ENCODE measurements at regions not wholly inside any gene's neighbourhood (a gene's known extent, or its start where the extent isn't known, plus 50 kb on each side); places are given as distances from the start of the nearest gene placed in this dataset.

DNA sequence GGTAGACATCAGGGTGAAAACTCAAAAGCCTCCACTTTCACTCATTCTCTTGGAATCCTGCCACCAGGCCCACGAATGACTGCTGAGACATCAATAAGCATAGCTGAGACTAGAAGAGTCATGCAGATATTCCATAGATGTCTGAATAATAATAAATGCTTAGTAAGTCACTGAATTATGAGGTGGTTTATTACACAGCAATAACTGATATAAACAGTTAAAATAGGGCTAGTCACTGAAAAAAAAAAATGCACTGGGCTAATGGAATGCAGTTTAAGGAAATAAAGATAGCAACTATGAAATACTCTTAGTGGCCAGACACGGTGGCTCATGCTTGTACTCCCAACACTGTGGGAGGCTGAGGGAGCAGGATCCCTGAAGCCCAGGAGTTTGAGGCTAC lies 262.8 kb upstream of the CDH6 start:
- H3K9me3 ChIP-seq (ENCODE audit: low read depth) = no peaks in the 10 kb centered on the region
- H3K36me3 ChIP-seq = no peaks in the 10 kb centered on the region
- H3K27ac ChIP-seq = no peak overlapping the region
- H3K27me3 ChIP-seq = no peaks in the 10 kb centered on the region
- DNase-seq (ENCODE audit: low read depth in 1 of 2, low spot score in 1 of 2) = peak in 1 of 2 donors; percentile 6
- TF ChIP-seq, protein P1, sequence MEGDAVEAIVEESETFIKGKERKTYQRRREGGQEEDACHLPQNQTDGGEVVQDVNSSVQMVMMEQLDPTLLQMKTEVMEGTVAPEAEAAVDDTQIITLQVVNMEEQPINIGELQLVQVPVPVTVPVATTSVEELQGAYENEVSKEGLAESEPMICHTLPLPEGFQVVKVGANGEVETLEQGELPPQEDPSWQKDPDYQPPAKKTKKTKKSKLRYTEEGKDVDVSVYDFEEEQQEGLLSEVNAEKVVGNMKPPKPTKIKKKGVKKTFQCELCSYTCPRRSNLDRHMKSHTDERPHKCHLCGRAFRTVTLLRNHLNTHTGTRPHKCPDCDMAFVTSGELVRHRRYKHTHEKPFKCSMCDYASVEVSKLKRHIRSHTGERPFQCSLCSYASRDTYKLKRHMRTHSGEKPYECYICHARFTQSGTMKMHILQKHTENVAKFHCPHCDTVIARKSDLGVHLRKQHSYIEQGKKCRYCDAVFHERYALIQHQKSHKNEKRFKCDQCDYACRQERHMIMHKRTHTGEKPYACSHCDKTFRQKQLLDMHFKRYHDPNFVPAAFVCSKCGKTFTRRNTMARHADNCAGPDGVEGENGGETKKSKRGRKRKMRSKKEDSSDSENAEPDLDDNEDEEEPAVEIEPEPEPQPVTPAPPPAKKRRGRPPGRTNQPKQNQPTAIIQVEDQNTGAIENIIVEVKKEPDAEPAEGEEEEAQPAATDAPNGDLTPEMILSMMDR (IDR thresholded peaks at IDR 0.05; ENCODE audit: low read depth, low read length) = no peak
- no peaks in the 10 kb centered on the region for H3K4me1 ChIP-seq (ENCODE audit: low read depth)
- H3K4me3 ChIP-seq = no peak overlapping the region

GRCh38 chr5:30928956-30929355 lies 264.5 kb upstream of the CDH6 start:
- TF ChIP-seq, protein P1 (IDR thresholded peaks at IDR 0.05; ENCODE audit: low read depth, low read length) = no peak
- Histone ChIP-seq H3K4me1 (ENCODE audit: low read depth) (no peaks in the 10 kb centered on the region), H3K36me3 (no peaks in the 10 kb centered on the region), H3K27me3 (no peaks in the 10 kb centered on the region), H3K4me3 (no peak overlapping the region), H3K9me3 (ENCODE audit: low read depth) (no peaks in the 10 kb centered on the region), H3K27ac (no peak overlapping the region)
- no peak for DNase-seq (ENCODE audit: low read depth in 1 of 2, low spot score in 1 of 2)

GRCh38 chr5:30926218-30926617 lies 267.3 kb upstream of the CDH6 start:
- Histone ChIP-seq H3K27ac (no peak overlapping the region), H3K4me3 (no peak overlapping the region), H3K9me3 (ENCODE audit: low read depth) (no peaks in the 10 kb centered on the region), H3K27me3 (no peaks in the 10 kb centered on the region), H3K36me3 (no peaks in the 10 kb centered on the region), H3K4me1 (ENCODE audit: low read depth) (no peaks in the 10 kb centered on the region)
- TF ChIP-seq, protein P1 (IDR thresholded peaks at IDR 0.05; ENCODE audit: low read depth, low read length) = no peak
- no peak for DNase-seq (ENCODE audit: low read depth in 1 of 2, low spot score in 1 of 2)

DNA sequence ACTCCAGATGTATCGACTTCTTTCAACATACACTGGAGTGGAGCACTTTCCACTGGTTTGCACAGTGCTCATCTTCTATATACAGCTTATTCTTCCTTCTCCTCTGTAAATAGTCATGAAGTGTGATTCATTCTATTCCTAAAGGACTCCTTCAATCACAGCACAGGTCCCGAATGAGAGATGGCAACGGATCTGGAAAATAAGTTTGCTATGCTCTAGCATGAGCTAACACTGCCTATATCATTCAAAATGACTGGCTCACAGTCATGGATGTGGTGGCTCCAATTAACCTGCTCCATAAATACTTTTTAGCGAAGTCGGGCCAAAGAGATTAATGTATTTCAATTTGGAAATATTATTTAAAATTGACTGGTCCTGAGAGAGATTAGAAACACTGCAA lies 272.1 kb upstream of the CDH6 start:
- Histone ChIP-seq H3K4me1 (ENCODE audit: low read depth) (no peaks in the 10 kb centered on the region), H3K36me3 (no peaks in the 10 kb centered on the region), H3K27ac (no peak overlapping the region), H3K9me3 (ENCODE audit: low read depth) (no peaks in the 10 kb centered on the region), H3K27me3 (no peaks in the 10 kb centered on the region), H3K4me3 (no peak overlapping the region)
- TF ChIP-seq, protein P1 (IDR thresholded peaks at IDR 0.05; ENCODE audit: low read depth, low read length) = no peak
- no peak for DNase-seq (ENCODE audit: low read depth in 1 of 2, low spot score in 1 of 2)

DNA sequence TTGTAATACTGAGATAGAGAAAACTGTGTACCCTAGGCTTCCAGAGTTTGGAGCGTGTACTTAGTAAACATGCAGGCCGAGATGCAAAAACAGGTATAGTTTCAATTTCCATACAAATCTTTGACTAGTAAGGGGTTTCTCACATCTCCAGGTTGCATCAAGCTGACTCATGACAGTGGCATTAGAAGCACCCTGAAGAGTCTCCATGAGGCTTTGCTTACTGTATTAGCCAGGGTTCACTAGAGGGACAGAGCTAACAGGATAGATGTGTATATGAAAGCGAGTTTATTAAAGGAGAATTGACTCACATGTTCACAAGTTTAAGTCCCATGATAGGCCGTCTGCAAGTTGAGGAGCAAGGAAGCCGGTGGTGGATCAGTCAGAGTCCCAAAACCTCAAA lies 275.3 kb upstream of the CDH6 start:
- Histone ChIP-seq H3K4me1 (ENCODE audit: low read depth) (no peaks in the 10 kb centered on the region), H3K4me3 (no peak overlapping the region), H3K9me3 (ENCODE audit: low read depth) (no peaks in the 10 kb centered on the region), H3K36me3 (no peaks in the 10 kb centered on the region), H3K27me3 (no peaks in the 10 kb centered on the region), H3K27ac (no peak overlapping the region)
- DNase-seq (ENCODE audit: low read depth in 1 of 2, low spot score in 1 of 2) = peak in 1 of 2 donors; percentile 0
- TF ChIP-seq, protein P1 (IDR thresholded peaks at IDR 0.05; ENCODE audit: low read depth, low read length) = no peak

- no peaks in the 10 kb centered on the region for H3K27me3 ChIP-seq
- no peaks in the 10 kb centered on the region for H3K9me3 ChIP-seq (ENCODE audit: low read depth)
- H3K36me3 ChIP-seq = no peaks in the 10 kb centered on the region
- H3K4me3 ChIP-seq = no peak overlapping the region
- TF ChIP-seq, protein P1 (IDR thresholded peaks at IDR 0.05; ENCODE audit: low read depth, low read length) = no peak
- no peak for DNase-seq (ENCODE audit: low read depth in 1 of 2, low spot score in 1 of 2)
- H3K4me1 ChIP-seq (ENCODE audit: low read depth) = no peaks in the 10 kb centered on the region
- H3K27ac ChIP-seq = no peak overlapping the region
Observed at GRCh38 chr5:30908356-30908755, 285.1 kb upstream of the CDH6 start.

Data from cardiac muscle cell (in vitro differentiated cells and primary cell).